ENCODE measurements at regions not wholly inside any gene's neighbourhood (a gene's known extent, or its start where the extent isn't known, plus 50 kb on each side); places are given as distances from the start of the nearest gene placed in this dataset.

GRCh38 chr2:239521518-239521815 lies 120.6 kb upstream of the HDAC4 start:
- TF ChIP-seq POLR2A (IDR thresholded peaks at IDR 0.05) (no peak), CTCF (IDR thresholded peaks at IDR 0.05) (no peak)

Measured in testis (tissue), 2 donors.